HG03103 (cell line): ENCODE measurements at regions not wholly inside any gene's neighbourhood (a gene's known extent, or its start where the extent isn't known, plus 50 kb on each side); places are given as distances from the start of the nearest gene placed in this dataset.
"Not testable (repeated sequence)": the region's sequence is repeated elsewhere in the genome, so short reads cannot be mapped to it uniquely, and the experiment has no call there.

Source experiments
- ATAC-seq: cut with Tn5 transposase; IDR thresholded peaks from one replicate; pipeline ENCODE4 v1.9.1; 2021; ENCODE audit warnings: low read depth; ENCODE audit not compliant: unreplicated experiment

DNA sequence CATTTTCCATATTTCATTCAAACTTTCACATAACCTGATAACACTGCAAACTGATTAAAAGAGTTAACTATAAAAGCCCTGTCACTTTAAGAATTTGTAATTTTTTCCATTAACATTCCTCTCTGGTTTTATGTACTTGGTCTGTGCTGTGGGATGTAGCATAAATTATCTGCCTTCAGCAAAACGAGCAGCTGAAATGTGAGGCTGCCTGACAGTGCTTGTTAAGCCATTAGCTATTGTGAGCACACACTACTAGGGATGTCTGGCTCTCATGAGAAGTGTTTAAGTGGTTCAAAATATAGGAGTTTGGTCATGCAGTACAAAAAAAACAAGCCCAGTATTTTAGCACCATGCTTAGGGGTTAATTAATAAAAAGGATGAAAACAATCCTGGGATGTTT is 63.0 kb downstream of the HOXA1 start:
- ATAC-seq: no peak

DNA sequence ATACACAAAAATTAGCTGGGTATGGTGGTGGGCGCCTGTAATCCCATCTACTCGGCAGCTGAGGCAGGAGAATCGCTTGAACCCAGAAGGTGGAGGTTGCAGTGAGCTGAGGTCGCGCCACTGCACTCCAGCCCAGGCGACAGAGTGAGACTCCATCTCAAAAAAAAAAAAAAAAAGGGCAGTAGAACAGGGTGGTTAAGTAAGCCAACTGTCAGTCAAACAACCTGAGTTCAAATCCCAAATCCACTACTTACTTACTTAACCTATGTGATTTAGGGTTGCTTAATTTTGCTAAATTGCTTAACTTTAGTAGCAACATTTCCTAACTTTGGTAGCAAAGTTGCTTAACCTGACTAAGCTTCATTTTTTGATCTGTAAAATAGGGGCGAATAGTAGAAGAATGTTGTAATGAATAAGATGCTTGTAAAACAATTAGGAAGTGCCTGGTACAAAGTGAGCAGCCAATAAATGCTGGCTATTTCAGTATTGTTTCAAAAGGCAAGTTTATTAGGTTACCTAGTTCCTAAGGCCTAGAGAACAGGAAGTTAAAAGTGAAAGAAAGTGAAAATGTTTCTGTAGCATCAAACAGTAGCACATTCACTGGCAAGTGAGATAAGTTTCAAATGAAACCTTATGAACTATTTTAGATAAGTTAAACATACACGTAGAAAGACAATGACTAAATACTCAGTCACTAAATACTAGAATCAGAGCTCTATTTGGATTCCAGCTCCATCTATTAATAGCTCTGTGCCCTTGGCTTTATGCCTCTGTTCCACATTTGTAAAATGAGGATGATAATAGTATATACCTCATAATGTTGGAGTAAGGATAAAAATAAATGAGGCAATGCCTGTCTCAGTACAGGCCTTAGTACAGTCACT is 64.3 kb downstream of the HOXA1 start:
- ATAC-seq: peak; percentile 95

DNA sequence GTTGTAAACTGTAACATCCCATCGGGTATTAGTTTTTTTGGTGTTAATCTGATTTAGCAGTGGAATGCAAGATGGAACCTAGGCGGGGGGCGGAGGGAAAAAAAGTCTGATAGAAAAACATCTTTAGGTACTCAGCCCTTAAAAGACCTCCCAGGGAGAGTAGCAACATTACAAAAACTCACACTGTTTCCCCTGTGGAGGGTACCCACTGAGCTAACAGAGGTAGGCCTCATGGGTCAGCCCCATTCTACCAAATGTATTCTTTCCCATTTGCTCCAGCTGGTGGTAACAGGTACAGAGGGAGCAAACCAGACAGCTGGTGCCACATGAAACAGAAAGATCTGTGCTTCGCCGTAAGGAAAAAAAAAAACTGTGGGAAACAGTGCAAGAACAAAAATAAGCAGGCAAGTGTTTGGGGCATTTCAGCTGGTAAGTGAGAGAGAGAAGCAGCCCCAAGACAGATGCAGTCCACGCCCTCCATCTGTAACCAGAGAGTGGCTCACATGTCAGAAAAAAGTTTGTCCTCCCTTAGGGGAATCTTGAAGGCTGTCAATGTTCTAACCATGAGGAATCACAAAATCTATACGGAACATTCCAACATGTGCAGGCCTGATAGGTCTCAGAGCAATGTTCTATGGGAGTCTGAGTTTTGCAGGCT is 65.3 kb downstream of the HOXA1 start:
- ATAC-seq: no peak

DNA sequence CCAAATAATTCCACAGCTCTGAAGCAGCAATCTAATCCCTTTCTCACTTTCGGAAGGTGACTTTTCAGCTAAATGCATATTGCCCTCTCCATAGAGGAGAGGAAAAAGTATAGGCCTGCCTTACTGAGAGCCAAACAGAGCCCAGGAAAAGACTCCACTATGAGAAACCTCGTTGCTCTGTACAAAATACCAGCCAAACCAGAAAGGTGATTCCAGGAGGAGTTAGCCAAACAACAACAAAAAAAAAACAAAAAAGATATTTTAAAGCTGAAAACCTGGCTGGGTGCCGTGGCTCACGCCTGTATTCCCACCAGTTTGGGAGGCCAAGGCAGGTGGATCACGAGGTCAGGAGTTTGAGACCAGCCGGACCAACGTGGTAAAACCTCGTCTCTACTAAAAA is 70.5 kb downstream of the HOXA1 start:
- ATAC-seq: no peak

DNA sequence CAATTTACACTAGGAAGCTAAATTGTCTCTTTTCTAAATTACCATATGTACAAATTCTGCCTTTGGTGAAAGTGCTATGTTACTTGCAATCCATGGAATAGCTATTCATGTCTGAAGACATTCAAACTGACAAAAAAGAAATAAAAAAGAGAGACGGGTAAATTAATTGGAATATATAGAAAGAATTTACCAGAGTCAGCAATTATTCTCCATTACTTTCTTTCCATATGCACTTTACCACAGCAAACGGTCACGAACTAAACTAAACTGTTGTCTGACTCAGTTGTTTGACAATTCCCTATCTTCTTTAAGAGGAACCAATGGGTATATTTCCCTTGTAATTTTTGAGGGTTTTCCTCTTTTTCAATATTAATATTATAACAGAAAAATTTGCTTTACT is 85.7 kb downstream of the HOXA1 start:
- ATAC-seq: no peak

DNA sequence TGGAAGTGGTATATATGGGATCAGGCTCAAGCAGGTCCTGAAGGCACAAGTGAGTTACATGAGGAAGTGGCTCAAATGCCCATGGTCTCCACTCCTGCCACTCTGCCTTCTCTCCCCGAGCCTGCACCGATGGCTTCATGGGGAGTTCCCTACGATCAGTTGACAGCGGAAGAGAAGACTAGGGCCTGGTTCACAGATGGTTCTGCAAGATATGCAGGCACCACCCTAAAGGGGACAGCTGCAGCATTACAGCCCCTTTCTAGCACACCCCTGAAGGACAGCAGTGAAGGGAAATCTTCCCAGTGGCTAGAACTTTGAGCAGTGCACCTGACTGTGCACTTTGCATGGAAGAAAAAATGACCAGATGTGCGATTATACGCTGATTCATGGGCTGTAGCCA is 95.3 kb downstream of the HOXA1 start:
- ATAC-seq: no peak

DNA sequence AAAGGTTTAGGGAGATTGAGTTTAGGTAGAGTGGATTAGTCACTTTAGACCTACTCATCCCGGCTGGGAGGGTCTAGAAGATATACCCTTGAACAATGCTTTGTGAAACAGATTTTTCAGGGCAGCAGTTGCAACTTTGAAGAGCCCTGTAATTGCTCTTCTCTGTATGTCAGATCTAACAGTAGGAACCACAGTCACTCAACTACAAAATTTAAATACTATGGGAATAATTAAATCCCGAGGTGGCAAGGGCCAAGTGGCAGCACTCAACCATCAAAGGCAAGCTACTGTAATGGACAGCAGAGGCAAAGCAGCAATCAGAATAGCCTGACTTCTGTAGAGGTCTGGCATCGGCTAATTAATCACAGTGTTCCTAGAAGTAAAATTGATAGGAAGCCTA is 97.5 kb downstream of the HOXA1 start:
- not testable (repeated sequence) for ATAC-seq

DNA sequence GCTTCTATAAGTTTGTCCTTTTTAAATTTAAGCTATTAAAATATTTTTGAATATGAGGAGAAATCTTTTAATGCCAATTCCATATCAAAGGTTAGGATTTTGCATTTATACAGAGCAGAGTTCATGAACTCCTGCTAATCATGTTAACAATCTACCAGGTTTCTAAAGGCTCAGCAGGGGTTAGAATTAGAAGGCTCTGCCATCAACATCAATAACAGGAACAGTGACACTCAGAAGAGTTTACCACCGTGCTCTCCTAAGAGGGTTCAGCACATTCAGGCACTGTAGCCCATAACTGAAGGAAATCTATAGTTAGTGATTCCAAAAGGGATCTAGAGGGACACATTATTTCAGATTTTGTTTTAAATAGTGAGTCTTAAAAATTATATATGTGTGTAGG is 100.1 kb downstream of the HOXA1 start:
- ATAC-seq: no peak

DNA sequence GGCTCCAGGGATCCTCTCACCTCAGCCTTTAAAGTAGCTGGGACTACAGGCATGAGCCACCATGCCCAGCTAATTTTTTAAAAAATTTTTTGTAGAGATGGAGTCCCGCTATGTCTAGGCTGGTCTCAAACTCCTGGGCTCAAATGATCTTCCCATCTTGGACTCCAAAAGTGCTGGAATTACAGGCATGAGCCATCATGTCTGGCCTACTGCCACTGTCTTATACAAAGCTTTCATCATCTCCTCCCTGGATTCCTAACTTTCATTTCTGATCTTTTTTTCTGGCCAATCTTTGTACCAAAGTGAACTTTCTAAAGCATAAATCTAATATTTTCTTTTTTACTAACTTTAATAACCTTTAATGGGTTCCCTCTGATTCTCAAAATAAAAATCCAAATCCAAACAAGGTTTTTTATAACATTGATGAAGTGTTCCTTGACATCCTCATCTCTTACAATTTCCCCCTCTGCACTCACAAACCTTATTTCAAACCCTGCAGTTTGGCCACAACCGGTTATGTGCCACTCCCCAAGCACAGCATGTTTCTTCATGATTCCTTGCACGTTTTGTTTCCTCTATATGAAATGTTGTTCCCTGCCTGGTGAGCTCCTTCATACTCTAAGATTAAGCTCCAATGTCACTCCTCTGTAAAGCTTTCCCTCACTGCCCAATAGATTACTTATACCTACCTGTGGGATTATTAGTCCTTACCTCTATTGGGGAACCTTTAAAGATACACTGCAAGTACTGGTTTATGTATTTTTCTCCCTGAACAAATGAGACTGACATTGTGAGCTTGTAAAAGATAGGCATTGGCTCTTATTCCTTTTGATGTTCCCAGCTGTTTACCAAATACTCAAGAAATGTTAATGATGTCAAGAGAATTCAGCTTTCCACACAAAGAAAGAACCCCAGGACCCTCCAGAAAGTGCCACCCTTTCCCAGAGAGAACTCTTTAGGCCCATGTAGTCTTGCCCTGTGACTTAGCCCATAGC is 101.7 kb downstream of the HOXA1 start:
- no peak for ATAC-seq

DNA sequence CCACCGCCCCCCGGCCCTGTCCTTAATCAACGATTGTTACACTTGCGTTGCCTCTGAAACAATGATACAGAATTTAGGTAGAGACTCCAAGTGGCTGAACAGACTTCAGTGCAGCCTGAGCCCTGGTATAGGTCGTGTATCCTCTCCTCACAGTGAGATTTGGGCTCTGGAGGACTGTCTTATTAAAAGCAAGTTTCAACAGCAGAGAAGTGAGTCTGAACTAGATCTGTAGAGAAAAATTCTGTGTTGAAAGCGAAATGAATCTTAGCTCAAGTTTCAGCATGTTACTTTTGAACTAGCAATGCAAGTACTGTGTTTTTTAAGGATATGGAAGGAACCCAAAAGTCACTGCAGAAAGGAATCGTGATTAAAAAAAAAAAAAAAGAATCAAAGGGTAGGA is 103.1 kb downstream of the HOXA1 start:
- no peak for ATAC-seq

DNA sequence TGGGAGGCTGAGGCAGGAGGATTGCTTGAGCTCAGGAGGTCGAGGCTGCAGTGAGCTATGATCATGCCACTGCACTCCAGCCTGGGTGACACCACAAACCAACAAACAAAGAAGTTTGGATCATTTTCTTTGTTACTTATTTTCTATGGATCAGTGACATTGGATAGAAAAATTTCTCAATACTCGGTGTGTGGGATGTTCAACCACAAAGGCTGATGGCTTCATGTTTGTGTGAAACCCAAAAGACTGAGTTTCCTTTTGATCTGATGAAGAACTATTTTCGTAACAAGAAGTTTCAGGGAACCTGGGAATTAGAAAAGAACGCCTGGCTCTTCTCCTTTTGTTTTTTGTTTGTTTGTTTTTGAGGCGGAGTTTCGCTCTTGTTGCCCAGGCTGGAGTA is 104.0 kb downstream of the HOXA1 start:
- ATAC-seq: no peak

DNA sequence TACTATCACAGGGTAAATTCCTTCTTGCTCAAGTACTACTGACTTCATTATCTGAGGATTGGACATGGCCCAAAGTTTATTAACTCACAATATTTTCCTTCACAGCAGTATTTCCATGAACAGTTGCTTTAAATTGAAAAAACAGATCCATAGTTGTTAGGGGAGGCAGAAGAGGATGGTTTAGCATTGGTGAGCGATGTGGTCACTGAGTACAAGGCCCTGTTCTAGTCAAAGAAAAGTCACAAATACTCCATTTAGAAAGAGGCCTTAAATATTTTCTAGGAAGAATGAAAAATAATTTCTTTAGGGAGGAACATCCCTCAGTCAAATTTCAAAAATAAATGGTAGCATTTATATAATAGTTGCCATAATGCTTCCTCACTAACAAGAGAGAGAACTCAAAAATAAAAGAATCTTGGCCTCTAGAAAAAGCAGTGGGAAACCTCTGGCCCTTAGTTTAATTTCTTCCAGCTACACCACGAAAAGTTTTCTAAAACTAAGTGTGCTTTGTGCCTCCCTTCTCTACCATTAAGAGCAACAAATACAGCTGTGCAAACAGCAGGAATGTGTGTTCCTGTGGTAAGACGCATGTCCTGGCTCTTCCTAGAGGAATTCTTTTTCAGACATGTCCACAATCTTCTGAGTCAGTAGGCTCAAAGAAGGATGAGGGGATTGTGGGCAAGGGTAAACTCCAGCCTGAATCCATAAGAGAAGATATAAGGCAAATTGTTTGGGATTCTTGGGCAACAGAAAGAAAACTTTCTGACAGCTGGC is 105.7 kb downstream of the HOXA1 start:
- ATAC-seq: no peak

DNA sequence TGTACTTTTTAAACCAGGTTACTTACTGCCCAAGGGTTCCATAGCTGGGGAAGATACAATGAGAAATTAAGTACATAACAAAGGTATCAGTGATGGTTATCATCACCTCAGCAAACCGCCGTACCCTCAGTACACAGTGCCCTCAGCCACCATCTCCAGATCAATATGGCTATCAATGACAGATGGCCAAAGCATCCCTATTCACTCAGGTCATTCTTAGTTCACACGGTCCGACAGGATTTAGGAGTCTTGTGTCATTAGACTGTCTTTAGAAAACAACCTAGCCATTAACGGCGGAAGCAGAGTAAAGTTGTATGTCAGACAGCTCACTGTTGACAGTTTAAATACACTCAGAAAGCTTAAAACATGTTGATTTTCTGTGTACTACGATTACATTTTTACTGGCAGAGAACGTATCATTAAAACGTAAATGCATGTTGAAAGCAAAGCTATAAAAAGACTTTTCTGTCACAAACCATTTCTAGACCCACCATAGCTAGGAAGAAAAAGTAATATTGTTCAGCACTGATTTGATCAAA is 106.9 kb downstream of the HOXA1 start:
- ATAC-seq: no peak

DNA sequence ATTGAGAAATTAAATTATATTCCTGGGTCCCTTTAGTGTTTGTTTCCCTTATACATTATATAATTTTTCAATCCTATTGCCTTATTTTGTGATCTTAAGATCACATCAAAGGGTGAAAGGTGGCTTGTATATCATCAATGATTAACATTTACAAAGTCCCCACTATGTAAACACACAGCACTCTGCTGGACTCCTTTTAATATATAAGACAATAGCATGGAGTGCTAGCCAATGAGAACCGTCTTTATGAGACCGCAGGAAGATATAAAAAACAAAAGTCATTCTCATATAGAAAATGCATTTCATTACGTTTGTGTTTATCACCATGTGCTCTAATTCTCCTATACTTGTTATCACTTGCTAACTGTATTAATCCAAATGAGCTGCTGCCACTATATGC is 108.5 kb downstream of the HOXA1 start:
- no peak for ATAC-seq

DNA sequence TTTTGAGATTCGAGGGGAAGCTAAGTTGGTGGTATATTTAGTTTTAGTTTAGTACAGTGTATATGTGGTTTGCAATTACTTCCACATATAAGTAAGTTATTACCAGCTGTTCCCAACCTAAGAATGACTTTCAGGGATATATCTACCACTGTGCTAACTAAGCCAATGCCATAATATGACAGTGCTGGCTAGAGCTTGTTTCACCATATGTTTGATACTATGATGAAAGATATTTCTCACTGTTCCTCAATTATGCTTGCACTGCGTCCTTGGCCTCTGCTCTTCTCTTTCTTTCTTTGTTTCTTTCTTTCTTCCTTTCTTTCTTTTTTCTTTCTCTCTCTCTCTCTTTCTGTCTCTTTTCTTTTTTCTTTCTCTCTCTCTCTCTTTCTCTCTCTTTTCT is 113.8 kb upstream of the SKAP2 start:
- no peak for ATAC-seq

DNA sequence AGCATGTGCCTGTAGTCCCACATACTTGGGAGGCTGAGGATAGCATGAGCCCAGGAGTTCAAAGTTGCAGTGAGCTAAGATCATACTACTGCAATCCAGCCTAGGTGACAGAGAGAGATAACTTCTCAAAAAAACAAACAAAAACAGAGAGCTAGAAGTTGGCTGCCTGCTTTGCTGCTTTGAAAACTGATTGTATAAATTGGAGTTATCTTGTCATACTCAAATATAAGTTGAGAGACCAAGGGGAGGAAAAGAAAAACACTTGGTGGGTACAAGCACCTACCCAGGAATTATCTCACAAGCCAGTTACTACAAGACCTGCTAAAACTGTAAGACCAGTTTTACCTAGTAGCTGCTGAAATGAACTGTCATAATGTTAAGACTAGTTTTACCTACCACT is 112.5 kb upstream of the SKAP2 start:
- no peak for ATAC-seq

DNA sequence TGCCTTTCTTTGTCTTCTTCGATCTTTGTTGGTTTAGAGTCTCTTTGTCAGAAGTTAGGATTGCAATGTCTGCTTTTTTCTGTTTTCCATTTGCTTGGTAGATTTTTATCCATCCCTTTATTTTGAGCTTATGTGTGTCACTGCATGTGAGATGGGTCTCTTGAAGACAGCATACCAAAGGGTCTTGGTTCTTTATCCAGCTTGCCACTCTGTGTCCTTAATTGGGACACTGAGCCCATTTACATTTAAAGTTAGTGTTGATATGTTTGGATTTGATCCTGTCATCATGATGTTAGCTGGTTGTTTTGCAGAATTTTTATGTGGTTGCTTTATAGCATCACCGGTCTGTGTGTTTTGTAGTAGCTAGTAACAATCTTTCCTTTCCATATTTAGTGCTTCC is 107.5 kb upstream of the SKAP2 start:
- ATAC-seq: not testable (repeated sequence)

DNA sequence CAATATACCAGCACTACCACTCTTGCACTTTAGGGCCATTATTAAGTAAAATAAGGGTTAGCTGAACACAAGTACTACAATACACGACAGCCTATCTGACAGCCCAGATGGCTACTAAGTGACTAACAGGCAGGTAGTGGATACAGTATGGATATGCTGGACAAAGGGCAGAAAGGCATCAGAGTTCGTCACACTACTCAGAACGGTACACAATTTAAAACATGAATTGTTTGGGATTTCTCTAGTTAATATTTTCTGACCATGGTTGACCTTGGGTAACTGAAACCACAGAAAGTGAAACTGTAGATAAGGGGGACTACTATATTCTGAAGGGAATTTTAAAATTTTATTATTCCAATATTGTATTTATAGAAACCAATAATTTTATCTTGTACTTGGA is 101.3 kb upstream of the SKAP2 start:
- no peak for ATAC-seq

DNA sequence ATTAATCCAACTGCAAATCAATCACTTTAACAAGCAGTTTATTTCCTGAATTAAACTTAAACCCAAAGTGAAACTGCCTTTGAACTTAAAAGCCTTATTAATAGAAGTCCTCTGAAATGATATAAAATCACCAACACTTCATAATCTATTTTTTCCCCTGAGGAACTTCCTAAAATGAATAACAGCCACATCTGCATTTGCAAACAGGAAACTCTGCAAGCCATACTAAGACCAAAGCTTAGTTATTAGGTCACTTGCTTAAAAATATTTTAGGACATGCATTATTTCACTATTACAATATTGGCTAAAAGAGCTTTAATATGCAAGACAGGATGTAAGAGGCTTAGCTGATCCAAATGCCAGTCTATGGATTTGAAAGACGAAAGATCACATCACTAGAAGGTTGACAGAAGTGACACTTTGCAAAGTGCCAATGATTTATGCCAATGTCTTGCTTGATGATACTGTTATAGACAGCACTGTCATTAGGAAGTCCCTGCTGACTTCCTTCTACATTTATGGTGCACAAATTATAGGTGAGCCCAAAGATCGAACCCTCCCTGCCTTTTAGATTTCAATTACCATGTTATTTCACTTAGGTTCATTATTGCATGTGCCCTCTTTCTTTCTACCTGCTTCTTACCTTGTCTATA is 99.9 kb upstream of the SKAP2 start:
- no peak for ATAC-seq
